GM23248 (cell line): ENCODE measurements at regions not wholly inside any gene's neighbourhood (a gene's known extent, or its start where the extent isn't known, plus 50 kb on each side); places are given as distances from the start of the nearest gene placed in this dataset.

Source experiments
- EZH2 ChIP-seq: fragments of 200-600 bp; sonication (generic); IDR thresholded peaks from 2 replicates; pipeline ENCODE4 v1.6.1; 2018; ENCODE audit warnings: antibody characterized with exemption, mild to moderate bottlenecking; ENCODE audit not compliant: insufficient read depth, poor library complexity, severe bottlenecking
- EZH2phosphoT487 ChIP-seq: fragments of 200-600 bp; sonication (generic); IDR thresholded peaks from 2 replicates; pipeline ENCODE4 v1.6.1; 2018; ENCODE audit warnings: antibody characterized with exemption, moderate library complexity, mild to moderate bottlenecking, low read depth; ENCODE audit not compliant: insufficient read depth

DNA sequence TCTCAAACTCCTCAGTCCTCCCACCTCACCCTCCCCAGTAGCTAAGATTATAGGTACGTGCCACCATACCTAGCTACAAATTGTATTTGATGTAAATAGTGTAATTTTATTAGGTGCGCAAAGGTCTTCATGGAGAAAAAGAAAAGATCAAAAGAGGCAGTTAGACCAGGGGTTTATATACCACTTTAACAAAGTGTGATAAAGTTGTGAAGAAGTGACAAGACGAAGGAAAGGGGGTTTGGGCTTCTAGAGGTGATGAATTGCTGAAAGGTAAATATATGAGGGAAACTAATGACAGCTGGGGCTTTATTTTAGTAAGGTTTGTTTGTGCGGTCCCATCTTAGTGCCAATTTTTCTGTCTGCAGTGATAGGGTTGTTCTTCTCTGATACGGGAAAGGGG is 105.3 kb downstream of the CD24 start:
- TF ChIP-seq EZH2 (no peak), EZH2phosphoT487 (no peak)
